ENCODE measurements at regions not wholly inside any gene's neighbourhood (a gene's known extent, or its start where the extent isn't known, plus 50 kb on each side); places are given as distances from the start of the nearest gene placed in this dataset.

DNA sequence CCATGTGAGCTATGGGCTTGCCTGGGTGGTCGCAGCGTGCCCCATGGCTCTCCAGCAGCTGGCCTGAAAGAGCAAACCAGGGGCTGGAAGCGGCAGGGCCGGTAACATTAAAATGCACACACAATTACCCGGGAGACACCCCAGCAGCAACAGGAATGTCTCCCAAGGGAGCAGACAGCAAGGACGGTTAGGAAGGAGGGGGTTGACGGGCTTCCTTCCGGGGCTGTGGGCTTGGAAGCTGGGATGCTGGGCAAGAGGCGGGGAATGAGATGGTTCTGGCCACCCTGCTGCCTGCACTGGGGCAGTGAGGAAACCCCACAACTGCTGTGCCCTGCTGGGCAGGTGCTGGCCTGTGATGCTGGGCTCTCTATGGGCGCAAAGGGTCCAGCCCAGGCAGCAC, 71.8 kb upstream of the ADAMTS2 start:
- TF ChIP-seq, protein P1, sequence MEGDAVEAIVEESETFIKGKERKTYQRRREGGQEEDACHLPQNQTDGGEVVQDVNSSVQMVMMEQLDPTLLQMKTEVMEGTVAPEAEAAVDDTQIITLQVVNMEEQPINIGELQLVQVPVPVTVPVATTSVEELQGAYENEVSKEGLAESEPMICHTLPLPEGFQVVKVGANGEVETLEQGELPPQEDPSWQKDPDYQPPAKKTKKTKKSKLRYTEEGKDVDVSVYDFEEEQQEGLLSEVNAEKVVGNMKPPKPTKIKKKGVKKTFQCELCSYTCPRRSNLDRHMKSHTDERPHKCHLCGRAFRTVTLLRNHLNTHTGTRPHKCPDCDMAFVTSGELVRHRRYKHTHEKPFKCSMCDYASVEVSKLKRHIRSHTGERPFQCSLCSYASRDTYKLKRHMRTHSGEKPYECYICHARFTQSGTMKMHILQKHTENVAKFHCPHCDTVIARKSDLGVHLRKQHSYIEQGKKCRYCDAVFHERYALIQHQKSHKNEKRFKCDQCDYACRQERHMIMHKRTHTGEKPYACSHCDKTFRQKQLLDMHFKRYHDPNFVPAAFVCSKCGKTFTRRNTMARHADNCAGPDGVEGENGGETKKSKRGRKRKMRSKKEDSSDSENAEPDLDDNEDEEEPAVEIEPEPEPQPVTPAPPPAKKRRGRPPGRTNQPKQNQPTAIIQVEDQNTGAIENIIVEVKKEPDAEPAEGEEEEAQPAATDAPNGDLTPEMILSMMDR (IDR thresholded peaks at IDR 0.05; ENCODE audit: low read length) = no peak
- no peak for TF ChIP-seq EZH2 (IDR thresholded peaks at IDR 0.05; ENCODE audit: borderline replicate concordance, low read length)

Data from OCI-LY1 (cell line).